ENCODE measurements at regions not wholly inside any gene's neighbourhood (a gene's known extent, or its start where the extent isn't known, plus 50 kb on each side); places are given as distances from the start of the nearest gene placed in this dataset.

DNA sequence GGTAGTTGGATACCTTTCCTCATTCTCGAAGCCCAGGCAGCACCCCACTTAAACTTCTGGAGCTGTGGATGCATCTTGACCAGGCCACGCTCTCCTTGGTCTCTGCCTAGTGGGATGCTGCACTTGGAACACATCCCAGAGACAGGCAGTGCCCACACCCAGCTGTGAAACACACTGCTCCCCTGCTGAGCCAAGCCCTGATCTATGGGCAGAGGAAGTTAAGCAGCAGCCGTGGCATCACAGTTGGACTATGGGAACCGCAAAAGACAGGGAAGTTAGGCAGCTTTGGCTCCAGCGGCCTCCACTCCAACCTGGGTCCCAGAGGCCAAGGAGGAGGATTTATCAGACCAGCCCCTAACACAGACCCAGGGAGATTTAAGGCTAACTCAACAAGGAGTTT, 284.8 kb upstream of the CCL2 start:
- TF ChIP-seq EZH2 (IDR thresholded peaks at IDR 0.05; ENCODE audit: borderline replicate concordance, low read depth, low read length, severe bottlenecking), result no peak
- TF ChIP-seq MAX (IDR thresholded peaks at IDR 0.05; ENCODE audit: insufficient read depth, insufficient read length), result no peak
- TF ChIP-seq POLR2AphosphoS5 (IDR thresholded peaks at IDR 0.05; ENCODE audit: insufficient read depth, low read depth, low read length), result no peak
- TF ChIP-seq FOS (IDR thresholded peaks at IDR 0.05; ENCODE audit: borderline replicate concordance, insufficient read depth, low read length), result no peak
- no peak for TF ChIP-seq CTCF (IDR thresholded peaks at IDR 0.05; ENCODE audit: extremely low read depth in 1 of 2, insufficient read depth in 1 of 2, low read depth in 1 of 2, low read length in 2 of 2)
- no peak for TF ChIP-seq JUN (IDR thresholded peaks at IDR 0.05; ENCODE audit: borderline replicate concordance, insufficient read depth, insufficient read length, low read depth)
- no peak for TF ChIP-seq POLR2A (IDR thresholded peaks at IDR 0.05; ENCODE audit: low read depth, low read length)
- no peak for TF ChIP-seq MYC (IDR thresholded peaks at IDR 0.05; ENCODE audit: low read depth, low read length)
- TF ChIP-seq GATA2 (IDR thresholded peaks at IDR 0.05; ENCODE audit: insufficient read depth, insufficient read length, low read depth, low read length), result no peak
- dilution Hi-C loops (cut with MboI; ENCODE audit: extremely low pct_ligation_motif_present, low sequenced_read_pairs) (no loop called here), intact Hi-C loops (cut with micrococcal nuclease) (no loop called here)
- Histone ChIP-seq H3K9ac (replicated peaks; ENCODE audit: extremely low read depth, insufficient read depth, low read length) (no peak overlapping the region), H3K36me3 (ENCODE audit: control insufficient read depth in 2 of 2, extremely low read depth in 1 of 2, insufficient read depth in 2 of 2, low read length in 2 of 2) (no peaks in the 10 kb centered on the region), H3K4me2 (ENCODE audit: insufficient read depth, low read length) (no peak overlapping the region), H3K4me3 (replicated peaks in 1 of 3; ENCODE audit: insufficient read depth in 1 of 3, low read depth in 1 of 3, low read length in 3 of 3) (no peak overlapping the region), H3K4me1 (ENCODE audit: control insufficient read depth, extremely low read depth, insufficient read depth, low read length) (no peaks in the 10 kb centered on the region), H3K9me1 (replicated peaks; ENCODE audit: control insufficient read depth, extremely low read depth, insufficient read depth, low read length) (no peaks in the 10 kb centered on the region), H3K79me2 (ENCODE audit: control insufficient read depth, insufficient read depth, low read length) (no peaks in the 10 kb centered on the region), H3K27ac (ENCODE audit: insufficient read depth, low read depth, low read length) (no peak overlapping the region), H3K9me3 (replicated peaks; ENCODE audit: control insufficient read depth, insufficient read depth, low read length) (no peaks in the 10 kb centered on the region), H3K27me3 (ENCODE audit: control insufficient read depth in 2 of 2, insufficient read depth in 2 of 2, low read length in 2 of 2) (no peaks in the 10 kb centered on the region), H2AFZ (ENCODE audit: low read depth, low read length) (no peak overlapping the region), H4K20me1 (replicated peaks; ENCODE audit: control insufficient read depth, extremely low read depth, insufficient read depth, low read length) (no peaks in the 10 kb centered on the region)
- no TSS peak for BruUV-seq (replicated peaks)
- CTCF ChIA-PET, result no interaction called here
- no peak for DNase-seq (ENCODE audit: low read depth, low spot score)
- POLR2A ChIA-PET, result no interaction called here
- no peak for FAIRE-seq

Measured in endothelial cell of umbilical vein (primary cell).